Myocyte (in vitro differentiated cells): ENCODE measurements at regions not wholly inside any gene's neighbourhood (a gene's known extent, or its start where the extent isn't known, plus 50 kb on each side); places are given as distances from the start of the nearest gene placed in this dataset.

ENCODE experiments used
- DNase-seq: peaks from one replicate; pipeline ENCODE4 v3.0.0-alpha.2; 2012; ENCODE audit warnings: low read depth

GRCh38 chr7:52074071-52074470, 757.5 kb upstream of the COBL start:
- no peak for DNase-seq

GRCh38 chr7:52071744-52072143, 755.1 kb upstream of the COBL start:
- DNase-seq = no peak

GRCh38 chr7:52064493-52064892, 747.9 kb upstream of the COBL start:
- DNase-seq = no peak

GRCh38 chr7:52061666-52062065, 745.1 kb upstream of the COBL start:
- no peak for DNase-seq

GRCh38 chr7:52053525-52053924, 736.9 kb upstream of the COBL start:
- no peak for DNase-seq

- no peak for DNase-seq
These were observed 714.1 kb upstream of the COBL start for GRCh38 chr7:52030722-52031121.

- no peak for DNase-seq
These were observed 709.5 kb upstream of the COBL start for GRCh38 chr7:52026140-52026539.

GRCh38 chr7:52021343-52021742, 704.7 kb upstream of the COBL start:
- DNase-seq = no peak

- DNase-seq = no peak
These were observed 702.1 kb upstream of the COBL start for GRCh38 chr7:52018680-52019054.

- DNase-seq = peak; percentile 28
These were observed 701.4 kb upstream of the COBL start for GRCh38 chr7:52017802-52018679.

- peak; percentile 1 for DNase-seq
These were observed 692.6 kb upstream of the COBL start for GRCh38 chr7:52009181-52009580.

- no peak for DNase-seq
These were observed 690.1 kb upstream of the COBL start for GRCh38 chr7:52006674-52007073.

- no peak for DNase-seq
These were observed 689.0 kb upstream of the COBL start for GRCh38 chr7:52005613-52006012.

GRCh38 chr7:51995596-51996179, 679.1 kb upstream of the COBL start:
- no peak for DNase-seq

GRCh38 chr7:51982653-51983052, 666.0 kb upstream of the COBL start:
- DNase-seq = no peak

GRCh38 chr7:51980812-51981211, 664.2 kb upstream of the COBL start:
- DNase-seq = no peak

GRCh38 chr7:51980313-51980712, 663.7 kb upstream of the COBL start:
- DNase-seq = no peak

GRCh38 chr7:51977913-51978312, 661.3 kb upstream of the COBL start:
- no peak for DNase-seq

- no peak for DNase-seq
These were observed 657.3 kb upstream of the COBL start for GRCh38 chr7:51973939-51974338.

GRCh38 chr7:51973071-51973470, 656.5 kb upstream of the COBL start:
- DNase-seq = no peak

- no peak for DNase-seq
These were observed 654.5 kb upstream of the COBL start for GRCh38 chr7:51970961-51971665.

GRCh38 chr7:51968461-51968860, 651.9 kb upstream of the COBL start:
- DNase-seq = no peak
